SJCRH30 (cell line): ENCODE measurements at regions not wholly inside any gene's neighbourhood (a gene's known extent, or its start where the extent isn't known, plus 50 kb on each side); places are given as distances from the start of the nearest gene placed in this dataset.

Experiments used
- DNase-seq, 2 experiments: peaks; one replicate each; pipeline ENCODE4 v3.0.0-alpha.2; 2015 to 2020
- H3K27ac ChIP-seq: fragments of 250-450 bp; sonication (Bioruptor Pico); 2 replicates; pipeline ENCODE4 v1.5.1; 2020; ENCODE audit warnings: mild to moderate bottlenecking, moderate library complexity
- H3K27me3 ChIP-seq: fragments of 250-450 bp; sonication (Bioruptor Pico); 2 replicates; pipeline ENCODE4 v1.5.1; 2020; ENCODE audit warnings: mild to moderate bottlenecking, moderate library complexity
- H3K36me3 ChIP-seq: fragments of 250-450 bp; sonication (Bioruptor Pico); 2 replicates; pipeline ENCODE4 v1.5.1; 2020; ENCODE audit warnings: mild to moderate bottlenecking, moderate library complexity
- H3K4me1 ChIP-seq: fragments of 250-450 bp; sonication (Bioruptor Pico); 2 replicates; pipeline ENCODE4 v1.5.1; 2020; ENCODE audit warnings: mild to moderate bottlenecking, moderate library complexity
- H3K4me3 ChIP-seq: fragments of 250-450 bp; sonication (Bioruptor Pico); 2 replicates; pipeline ENCODE4 v1.5.1; 2020; ENCODE audit warnings: mild to moderate bottlenecking, moderate library complexity
- H3K9me3 ChIP-seq: fragments of 250-450 bp; sonication (Bioruptor Pico); replicated peaks from 2 replicates; pipeline ENCODE4 v1.5.1; 2020; ENCODE audit warnings: mild to moderate bottlenecking, moderate library complexity

- Histone ChIP-seq H3K27ac (no peak overlapping the region), H3K9me3 (no peaks in the 10 kb centered on the region), H3K4me1 (no peaks in the 10 kb centered on the region), H3K36me3 (no peaks in the 10 kb centered on the region), H3K4me3 (no peak overlapping the region), H3K27me3 (no peaks in the 10 kb centered on the region)
- DNase-seq = no peak
Measured at GRCh38 chr18:7332452-7332851, 101.6 kb downstream of the LRRC30 start.

GRCh38 chr18:7333025-7333562, 102.2 kb downstream of the LRRC30 start:
- no peak for DNase-seq
- Histone ChIP-seq H3K27ac (no peak overlapping the region), H3K36me3 (no peaks in the 10 kb centered on the region), H3K4me3 (no peak overlapping the region), H3K4me1 (no peaks in the 10 kb centered on the region), H3K9me3 (no peaks in the 10 kb centered on the region), H3K27me3 (no peaks in the 10 kb centered on the region)

- Histone ChIP-seq H3K4me1 (no peaks in the 10 kb centered on the region), H3K4me3 (no peak overlapping the region), H3K36me3 (no peaks in the 10 kb centered on the region), H3K27ac (no peak overlapping the region), H3K27me3 (no peaks in the 10 kb centered on the region), H3K9me3 (no peaks in the 10 kb centered on the region)
- DNase-seq = no peak
Measured at GRCh38 chr18:7334973-7335568, 104.2 kb downstream of the LRRC30 start.

GRCh38 chr18:7336623-7337022, 105.7 kb downstream of the LRRC30 start:
- Histone ChIP-seq H3K4me3 (no peak overlapping the region), H3K9me3 (no peaks in the 10 kb centered on the region), H3K36me3 (no peaks in the 10 kb centered on the region), H3K27ac (no peak overlapping the region), H3K27me3 (no peaks in the 10 kb centered on the region), H3K4me1 (no peaks in the 10 kb centered on the region)
- DNase-seq = no peak

- H3K4me3 ChIP-seq = no peak overlapping the region
Measured at GRCh38 chr18:7338846-7339245, 108.0 kb downstream of the LRRC30 start.

GRCh38 chr18:7341581-7342337, 110.9 kb downstream of the LRRC30 start:
- no peaks in the 10 kb centered on the region for H3K4me1 ChIP-seq
- H3K27ac ChIP-seq = no peak overlapping the region
- H3K4me3 ChIP-seq = no peak overlapping the region
- no peaks in the 10 kb centered on the region for H3K36me3 ChIP-seq
- DNase-seq = no peak
- H3K9me3 ChIP-seq = no peaks in the 10 kb centered on the region
- no peaks in the 10 kb centered on the region for H3K27me3 ChIP-seq

More at GRCh38 chr18:7338846-7339245, 108.0 kb downstream of the LRRC30 start:
- H3K4me1 ChIP-seq = no peaks in the 10 kb centered on the region
- H3K9me3 ChIP-seq = no peaks in the 10 kb centered on the region
- no peaks in the 10 kb centered on the region for H3K36me3 ChIP-seq
- H3K27me3 ChIP-seq = no peaks in the 10 kb centered on the region
- no peak for DNase-seq
- H3K27ac ChIP-seq = no peak overlapping the region

- Histone ChIP-seq H3K4me3 (no peak overlapping the region), H3K36me3 (no peaks in the 10 kb centered on the region), H3K27me3 (no peaks in the 10 kb centered on the region), H3K27ac (no peak overlapping the region), H3K9me3 (no peaks in the 10 kb centered on the region), H3K4me1 (no peaks in the 10 kb centered on the region)
- DNase-seq = no peak
Measured at GRCh38 chr18:7349181-7349837, 118.4 kb downstream of the LRRC30 start.

GRCh38 chr18:7358989-7359726, 128.3 kb downstream of the LRRC30 start:
- Histone ChIP-seq H3K9me3 (no peaks in the 10 kb centered on the region), H3K27me3 (no peaks in the 10 kb centered on the region), H3K4me3 (no peak overlapping the region), H3K36me3 (no peaks in the 10 kb centered on the region), H3K27ac (no peak overlapping the region), H3K4me1 (no peaks in the 10 kb centered on the region)
- peak in 1 of 2 experiments; percentile 32 for DNase-seq

GRCh38 chr18:7360606-7361170, 129.8 kb downstream of the LRRC30 start:
- no peak for DNase-seq
- H3K27ac ChIP-seq = no peak overlapping the region
- H3K27me3 ChIP-seq = no peaks in the 10 kb centered on the region
- no peaks in the 10 kb centered on the region for H3K4me1 ChIP-seq
- no peaks in the 10 kb centered on the region for H3K36me3 ChIP-seq
- H3K4me3 ChIP-seq = no peak overlapping the region
- no peaks in the 10 kb centered on the region for H3K9me3 ChIP-seq

- Histone ChIP-seq H3K27me3 (no peaks in the 10 kb centered on the region), H3K27ac (no peak overlapping the region), H3K4me3 (no peak overlapping the region), H3K36me3 (no peaks in the 10 kb centered on the region), H3K4me1 (no peaks in the 10 kb centered on the region), H3K9me3 (no peaks in the 10 kb centered on the region)
- DNase-seq = no peak
Measured at GRCh38 chr18:7363338-7363737, 132.4 kb downstream of the LRRC30 start.

- no peak for DNase-seq
- Histone ChIP-seq H3K9me3 (no peaks in the 10 kb centered on the region), H3K4me1 (no peaks in the 10 kb centered on the region)
Measured at GRCh38 chr18:7366597-7366996, 135.7 kb downstream of the LRRC30 start.

GRCh38 chr18:7367336-7367735, 136.4 kb downstream of the LRRC30 start:
- Histone ChIP-seq H3K36me3 (no peaks in the 10 kb centered on the region), H3K27ac (no peak overlapping the region), H3K9me3 (no peaks in the 10 kb centered on the region), H3K27me3 (no peaks in the 10 kb centered on the region), H3K4me1 (no peaks in the 10 kb centered on the region), H3K4me3 (no peak overlapping the region)
- no peak for DNase-seq

More at GRCh38 chr18:7366597-7366996, 135.7 kb downstream of the LRRC30 start:
- H3K27ac ChIP-seq = no peak overlapping the region
- no peaks in the 10 kb centered on the region for H3K36me3 ChIP-seq
- H3K4me3 ChIP-seq = no peak overlapping the region
- H3K27me3 ChIP-seq = no peaks in the 10 kb centered on the region

GRCh38 chr18:7369006-7369405, 138.1 kb downstream of the LRRC30 start:
- Histone ChIP-seq H3K4me3 (no peak overlapping the region), H3K4me1 (no peaks in the 10 kb centered on the region), H3K27me3 (no peaks in the 10 kb centered on the region), H3K9me3 (no peaks in the 10 kb centered on the region), H3K27ac (no peak overlapping the region), H3K36me3 (no peaks in the 10 kb centered on the region)
- DNase-seq = no peak

GRCh38 chr18:7370375-7370774, 139.5 kb downstream of the LRRC30 start:
- no peak overlapping the region for H3K27ac ChIP-seq
- no peaks in the 10 kb centered on the region for H3K9me3 ChIP-seq
- H3K27me3 ChIP-seq = no peaks in the 10 kb centered on the region
- no peak for DNase-seq
- H3K36me3 ChIP-seq = no peaks in the 10 kb centered on the region
- no peaks in the 10 kb centered on the region for H3K4me1 ChIP-seq
- H3K4me3 ChIP-seq = no peak overlapping the region
